ENCODE measurements at regions not wholly inside any gene's neighbourhood (a gene's known extent, or its start where the extent isn't known, plus 50 kb on each side); places are given as distances from the start of the nearest gene placed in this dataset.

GRCh38 chr4:38566806-38567398, 97.1 kb upstream of the KLF3 start:
- Histone ChIP-seq H3K4ac (replicated peaks; ENCODE audit: insufficient read length, low read depth, low read length) (no peak overlapping the region), H3K23ac (ENCODE audit: insufficient read length) (no peak overlapping the region), H2BK20ac (ENCODE audit: low read length) (no peak overlapping the region), H3K56ac (replicated peaks; ENCODE audit: insufficient read length, low read depth, low read length) (no peak overlapping the region), H4K20me1 (replicated peaks in 1 of 2; ENCODE audit: control insufficient read depth in 1 of 2, insufficient read depth in 2 of 2, low read length in 2 of 2) (no peaks in the 10 kb centered on the region), H3K9ac (replicated peaks in 1 of 4; ENCODE audit: extremely low read depth in 1 of 4, low read depth in 3 of 4, low read length in 3 of 4) (no peak overlapping the region), H4K8ac (ENCODE audit: extremely low read depth, insufficient read depth, low read length) (no peak overlapping the region), H3K4me2 (ENCODE audit: insufficient read depth in 1 of 2, low read depth in 2 of 2, low read length in 2 of 2) (no peak overlapping the region), H4K91ac (replicated peaks; ENCODE audit: insufficient read length, low read length) (no peak overlapping the region), H3K4me3 (ENCODE audit: extremely low read depth in 1 of 4, insufficient read depth in 2 of 4, low read depth in 3 of 4, low read length in 4 of 4) (no peak overlapping the region), H2BK15ac (ENCODE audit: low read length) (no peak overlapping the region), H3K9me3 (ENCODE audit: insufficient read depth in 2 of 2, low read depth in 1 of 2, low read length in 1 of 2) (no peaks in the 10 kb centered on the region), H2BK12ac (ENCODE audit: low read depth, low read length) (no peak overlapping the region), H3K23me2 (ENCODE audit: low read depth, low read length) (no peaks in the 10 kb centered on the region), H3K27me3 (replicated peaks in 1 of 4; ENCODE audit: control insufficient read depth in 3 of 4, extremely low read depth in 1 of 4, insufficient read depth in 3 of 4, low read length in 3 of 4) (no peaks in the 10 kb centered on the region), H2BK120ac (replicated peaks; ENCODE audit: low read depth, low read length) (no peak overlapping the region), H2AK5ac (ENCODE audit: low read depth, low read length) (no peak overlapping the region), H4K5ac (ENCODE audit: insufficient read length, low read depth, low read length) (no peak overlapping the region), H3K79me1 (ENCODE audit: low read depth, low read length) (no peaks in the 10 kb centered on the region), H3K27ac (ENCODE audit: low read depth, low read length) (no peak overlapping the region), H3K18ac (ENCODE audit: extremely low read depth, low read length) (no peak overlapping the region), H2AFZ (ENCODE audit: low read length) (no peak overlapping the region), H3K14ac (ENCODE audit: insufficient read length) (no peak overlapping the region), H3K36me3 (ENCODE audit: control insufficient read depth in 2 of 4, insufficient read depth in 4 of 4, low read length in 3 of 4) (no peaks in the 10 kb centered on the region), H3K79me2 (ENCODE audit: control insufficient read depth in 1 of 2, insufficient read depth in 2 of 2, low read length in 2 of 2) (no peaks in the 10 kb centered on the region), H2BK5ac (ENCODE audit: low read depth, low read length) (no peak overlapping the region), H3K4me1 (replicated peaks in 1 of 4; ENCODE audit: control insufficient read depth in 3 of 4, insufficient read depth in 4 of 4, low read length in 3 of 4) (no peaks in the 10 kb centered on the region)
- POLR2A ChIA-PET (ENCODE audit: partially characterized antibody): no interaction called here
- DNase-seq (ENCODE audit: low read depth in 1 of 2, low spot score in 2 of 2) (no peak), FAIRE-seq (no peak)
- CTCF ChIA-PET (ENCODE audit: partially characterized antibody): no interaction called here
- WGBS, 2 experiments (ENCODE audit: extremely low coverage in 1 of 2, insufficient coverage in 1 of 2, insufficient read length in 1 of 2, insufficient replicate concordance in 2 of 2, low coverage in 1 of 2, low lambda C conversion rate in 2 of 2, missing lambda C conversion rate in 1 of 2): 96% methylated on average over 4 of the region's 4 CpGs; no CpG with 5 or more reads in 1 of the 2 experiments
- TF ChIP-seq SP1 (IDR thresholded peaks at IDR 0.05; ENCODE audit: low read depth, low read length) (no peak), HDAC2 (IDR thresholded peaks at IDR 0.05; ENCODE audit: borderline replicate concordance in 1 of 2, low read depth in 2 of 2, low read length in 2 of 2) (no peak)
